GM12878 (cell line): ENCODE measurements at regions not wholly inside any gene's neighbourhood (a gene's known extent, or its start where the extent isn't known, plus 50 kb on each side); places are given as distances from the start of the nearest gene placed in this dataset.

Experiments
- ATAC-seq: fragments of 200-7000 bp; cut with Tn5 transposase; 3 replicates; pipeline ENCODE4 v1.9.1; 2020; ENCODE audit warnings: mild to moderate bottlenecking, moderate library complexity
- BruUV-seq: library from RNA; stranded (reverse); fragments of 400-500 nt; replicated peaks from 2 replicates; lab custom pipeline; 2021; lab: Mats Ljungman, UMichigan
- CTCF ChIA-PET: fragments of 300-600 bp; sonication (Branson Sonifier 250); formaldehyde crosslinking; extraction: SDS; loops from one replicate; lab custom pipeline; 2021; ENCODE audit warnings: inconsistent platforms; lab: Yijun Ruan, JAX
- POLR2A ChIA-PET: fragments of 350-600 bp; formaldehyde crosslinking; extraction: SDS; loops from one replicate; lab custom pipeline; 2021; ENCODE audit warnings: inconsistent platforms; lab: Charles Lee
- RAD21 ChIA-PET: fragments of 300-600 bp; sonication (Branson Sonifier 250); formaldehyde crosslinking; loops from one replicate; lab custom pipeline; 2023; ENCODE audit warnings: antibody characterized with exemption; ENCODE audit not compliant: unreplicated experiment; lab: Charles Lee
- SMC1A ChIA-PET: fragments of 300-600 bp; sonication (Branson Sonifier 250); formaldehyde crosslinking; loops from one replicate; lab custom pipeline; 2023; ENCODE audit not compliant: unreplicated experiment, uncharacterized antibody; lab: Charles Lee
- DNase-seq: peaks from one replicate; pipeline ENCODE4 v3.0.0-alpha.2; 2011; ENCODE audit warnings: low read depth, low spot score
- FAIRE-seq: peaks from 3 replicates; lab custom pipeline; 2011; peaks lifted over from hg19 to GRCh38; lab: Jason Lieb, UNC
- H2AFZ ChIP-seq: 2 replicates; pipeline ENCODE4 v1.6.0; 2011; ENCODE audit warnings: low read depth, low read length, control low read depth; ENCODE audit not compliant: control insufficient read depth
- H3K27ac ChIP-seq: 2 replicates; pipeline ENCODE4 v1.5.1; 2011; ENCODE audit warnings: control low read depth; ENCODE audit not compliant: control insufficient read depth, insufficient read depth
- H3K27me3 ChIP-seq, 2 experiments: replicated peaks in 1 of 2; 2 replicates each; pipeline versions ENCODE4 v1.6.0 to v1.6.1; 2011; ENCODE audit warnings: low read length in 1 of 2; ENCODE audit not compliant: control insufficient read depth in 2 of 2, insufficient read depth in 2 of 2
- H3K36me3 ChIP-seq, 2 experiments: 2 replicates each; pipeline ENCODE4 v1.5.1; 2011; ENCODE audit warnings: low read length in 1 of 2; ENCODE audit not compliant: control insufficient read depth in 2 of 2, insufficient read depth in 2 of 2
- H3K4me1 ChIP-seq: 2 replicates; pipeline ENCODE4 v1.6.1; 2011; ENCODE audit warnings: mild to moderate bottlenecking, low read length, moderate library complexity, mixed read lengths; ENCODE audit not compliant: control insufficient read depth, insufficient read depth
- H3K4me2 ChIP-seq: 2 replicates; pipeline ENCODE4 v1.6.0; 2011; ENCODE audit warnings: control low read depth; ENCODE audit not compliant: control insufficient read depth, insufficient read depth
- H3K4me3 ChIP-seq: fragments of 200-600 bp; sonication (generic); 2 replicates; pipeline ENCODE4 v1.5.1; 2016
- H3K79me2 ChIP-seq: 2 replicates; pipeline ENCODE4 v1.6.0; 2011; ENCODE audit warnings: low read length; ENCODE audit not compliant: control insufficient read depth, insufficient read depth
- H3K9ac ChIP-seq: 2 replicates; pipeline ENCODE4 v1.8.0; 2011; ENCODE audit warnings: low read length, control low read depth, mixed read lengths; ENCODE audit not compliant: control insufficient read depth, insufficient read depth
- H3K9me3 ChIP-seq: replicated peaks from 3 replicates; pipeline ENCODE4 v1.5.1; 2011; ENCODE audit warnings: mild to moderate bottlenecking, low read length; ENCODE audit not compliant: control insufficient read depth, insufficient read depth
- H4K20me1 ChIP-seq: 2 replicates; pipeline ENCODE4 v1.6.0; 2011; ENCODE audit not compliant: control insufficient read depth, insufficient read depth
- CHD1 ChIP-seq: IDR thresholded peaks from 2 replicates; pipeline ENCODE4 v1.6.1; 2012; ENCODE audit warnings: low read depth, low read length, improper control_type of control experiment
- EGR1 ChIP-seq, 2 experiments: IDR thresholded peaks; 1 replicate in 1 of 2; 2 replicates in 1 of 2; pipeline ENCODE4 v1.6.1; 2011 to 2012; ENCODE audit warnings: low read depth in 2 of 2, low read length in 2 of 2, borderline replicate concordance in 1 of 2, mild to moderate bottlenecking in 1 of 2, moderate library complexity in 1 of 2
- HDAC2 ChIP-seq: fragments of 200-600 bp; sonication (generic); IDR thresholded peaks from 2 replicates; pipeline ENCODE4 v1.6.1; 2017
- HDAC6 ChIP-seq: fragments of 200-600 bp; sonication (generic); IDR thresholded peaks from one replicate; pipeline ENCODE4 v1.8.0; 2017; ENCODE audit warnings: antibody characterized with exemption; ENCODE audit not compliant: unreplicated experiment
- MTA2 ChIP-seq: fragments of 450-650 bp; IDR thresholded peaks from 2 replicates; pipeline ENCODE4 v1.6.1; 2016; ENCODE audit warnings: low read depth, mild to moderate bottlenecking, moderate library complexity
- NBN ChIP-seq: fragments of 450-650 bp; IDR thresholded peaks from 2 replicates; pipeline ENCODE4 v1.6.1; 2016
- SMC3 ChIP-seq: IDR thresholded peaks from 2 replicates; pipeline ENCODE4 v1.6.1; 2011; ENCODE audit warnings: low read length, improper control_type of control experiment, borderline replicate concordance
- WGBS: methylation state at CpG from one replicate; pipeline ENCODE4 v1.1.6; 2016; ENCODE audit warnings: low lambda C conversion rate; ENCODE audit not compliant: insufficient replicate concordance, insufficient coverage; ENCODE audit errors: missing lambda C conversion rate; 5-methylcytosine and 5-hydroxymethylcytosine counted together
- in situ Hi-C: fragments of 300-500 bp; cut with MboI; formaldehyde crosslinking; loops from 9 replicates; pipeline ENCODE4 v1.14.3; 2018; ENCODE audit warnings: mixed read lengths
- intact Hi-C: fragments of 100-400 bp; cut with micrococcal nuclease; formaldehyde crosslinking; loops from one replicate; pipeline ENCODE4 v1.14.2; 2022; ENCODE audit not compliant: unreplicated experiment
- TF ChIP-seq, protein P1 (sequence below): fragments of 450-650 bp; IDR thresholded peaks from 2 replicates; pipeline ENCODE4 v1.6.1; 2016; ENCODE audit warnings: mild to moderate bottlenecking
- TF ChIP-seq, protein P2 (sequence below): fragments of 450-650 bp; IDR thresholded peaks from 2 replicates; pipeline ENCODE4 v1.6.1; 2014; ENCODE audit warnings: mild to moderate bottlenecking
- TF ChIP-seq, protein P3 (sequence below): IDR thresholded peaks from 2 replicates; pipeline ENCODE4 v1.6.1; 2012; ENCODE audit warnings: low read depth, low read length, improper control_type of control experiment

DNA sequence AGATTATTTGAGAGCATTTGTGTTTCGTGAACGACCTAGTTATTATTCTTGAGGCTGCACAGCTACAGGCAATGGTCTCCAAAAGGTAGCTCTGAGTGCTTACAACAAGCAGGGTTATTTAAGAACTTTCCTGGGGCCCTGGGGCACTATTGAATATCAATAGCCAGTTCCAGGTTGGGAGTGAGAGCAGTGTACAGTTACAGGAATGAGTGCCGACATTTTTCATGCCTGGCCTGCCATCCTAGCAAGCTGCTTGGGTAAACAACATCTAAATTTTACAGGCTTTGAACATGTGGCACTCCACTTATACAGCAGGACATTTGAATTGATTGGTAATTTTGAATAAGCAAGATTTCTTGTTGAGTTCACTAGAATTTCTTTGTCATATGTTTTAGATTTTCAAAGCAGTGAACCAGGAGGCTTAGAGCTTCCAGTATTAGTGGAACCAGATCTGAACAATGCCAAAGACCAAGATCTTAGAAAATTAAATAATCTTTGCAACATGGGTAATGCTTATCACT is 171.9 kb upstream of the GDNF start:
- Histone ChIP-seq H3K79me2 (no peaks in the 10 kb centered on the region), H2AFZ (no peak overlapping the region), H3K27me3 (no peaks in the 10 kb centered on the region; a peak in 1 of 4 replicates), H3K4me3 (no peak overlapping the region), H3K27ac (no peak overlapping the region), H3K4me1 (no peaks in the 10 kb centered on the region), H3K9ac (no peak overlapping the region), H3K36me3 (no peaks in the 10 kb centered on the region), H3K9me3 (no peaks in the 10 kb centered on the region), H4K20me1 (no peaks in the 10 kb centered on the region), H3K4me2 (no peak overlapping the region)
- ATAC-seq (no peak), DNase-seq (no peak), FAIRE-seq (no peak)
- 0% methylated on average over 3 of the region's 3 CpGs for WGBS
- RAD21 ChIA-PET, result no interaction called here
- no peak for TF ChIP-seq SMC3
- TF ChIP-seq, protein P1, sequence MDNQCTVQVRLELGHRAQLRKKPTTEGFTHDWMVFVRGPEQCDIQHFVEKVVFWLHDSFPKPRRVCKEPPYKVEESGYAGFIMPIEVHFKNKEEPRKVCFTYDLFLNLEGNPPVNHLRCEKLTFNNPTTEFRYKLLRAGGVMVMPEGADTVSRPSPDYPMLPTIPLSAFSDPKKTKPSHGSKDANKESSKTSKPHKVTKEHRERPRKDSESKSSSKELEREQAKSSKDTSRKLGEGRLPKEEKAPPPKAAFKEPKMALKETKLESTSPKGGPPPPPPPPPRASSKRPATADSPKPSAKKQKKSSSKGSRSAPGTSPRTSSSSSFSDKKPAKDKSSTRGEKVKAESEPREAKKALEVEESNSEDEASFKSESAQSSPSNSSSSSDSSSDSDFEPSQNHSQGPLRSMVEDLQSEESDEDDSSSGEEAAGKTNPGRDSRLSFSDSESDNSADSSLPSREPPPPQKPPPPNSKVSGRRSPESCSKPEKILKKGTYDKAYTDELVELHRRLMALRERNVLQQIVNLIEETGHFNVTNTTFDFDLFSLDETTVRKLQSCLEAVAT, result no peak
- no peak for TF ChIP-seq MTA2
- no peak for TF ChIP-seq CHD1
- TF ChIP-seq, protein P2, sequence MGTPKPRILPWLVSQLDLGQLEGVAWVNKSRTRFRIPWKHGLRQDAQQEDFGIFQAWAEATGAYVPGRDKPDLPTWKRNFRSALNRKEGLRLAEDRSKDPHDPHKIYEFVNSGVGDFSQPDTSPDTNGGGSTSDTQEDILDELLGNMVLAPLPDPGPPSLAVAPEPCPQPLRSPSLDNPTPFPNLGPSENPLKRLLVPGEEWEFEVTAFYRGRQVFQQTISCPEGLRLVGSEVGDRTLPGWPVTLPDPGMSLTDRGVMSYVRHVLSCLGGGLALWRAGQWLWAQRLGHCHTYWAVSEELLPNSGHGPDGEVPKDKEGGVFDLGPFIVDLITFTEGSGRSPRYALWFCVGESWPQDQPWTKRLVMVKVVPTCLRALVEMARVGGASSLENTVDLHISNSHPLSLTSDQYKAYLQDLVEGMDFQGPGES, result no peak
- no peak for TF ChIP-seq HDAC2
- no peak for TF ChIP-seq HDAC6
- TF ChIP-seq, protein P3, sequence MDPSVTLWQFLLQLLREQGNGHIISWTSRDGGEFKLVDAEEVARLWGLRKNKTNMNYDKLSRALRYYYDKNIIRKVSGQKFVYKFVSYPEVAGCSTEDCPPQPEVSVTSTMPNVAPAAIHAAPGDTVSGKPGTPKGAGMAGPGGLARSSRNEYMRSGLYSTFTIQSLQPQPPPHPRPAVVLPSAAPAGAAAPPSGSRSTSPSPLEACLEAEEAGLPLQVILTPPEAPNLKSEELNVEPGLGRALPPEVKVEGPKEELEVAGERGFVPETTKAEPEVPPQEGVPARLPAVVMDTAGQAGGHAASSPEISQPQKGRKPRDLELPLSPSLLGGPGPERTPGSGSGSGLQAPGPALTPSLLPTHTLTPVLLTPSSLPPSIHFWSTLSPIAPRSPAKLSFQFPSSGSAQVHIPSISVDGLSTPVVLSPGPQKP, result no peak
- no peak for TF ChIP-seq NBN
- no peak for TF ChIP-seq EGR1 (IDR thresholded peaks at IDR 0.05; ENCODE audit: borderline replicate concordance in 1 of 2, low read depth in 2 of 2, low read length in 2 of 2)
- POLR2A ChIA-PET, result no interaction called here
- intact Hi-C loops (no loop called here), in situ Hi-C loops (no loop called here)
- no TSS peak for BruUV-seq
- SMC1A ChIA-PET, result no interaction called here
- CTCF ChIA-PET, result interaction anchor here (0.5 kb wide), 1 partner anchor 15 kb away, joined by 3 read pairs; no protein-coding TSS in a partner anchor
